ENCODE measurements at regions not wholly inside any gene's neighbourhood (a gene's known extent, or its start where the extent isn't known, plus 50 kb on each side); places are given as distances from the start of the nearest gene placed in this dataset.

DNA sequence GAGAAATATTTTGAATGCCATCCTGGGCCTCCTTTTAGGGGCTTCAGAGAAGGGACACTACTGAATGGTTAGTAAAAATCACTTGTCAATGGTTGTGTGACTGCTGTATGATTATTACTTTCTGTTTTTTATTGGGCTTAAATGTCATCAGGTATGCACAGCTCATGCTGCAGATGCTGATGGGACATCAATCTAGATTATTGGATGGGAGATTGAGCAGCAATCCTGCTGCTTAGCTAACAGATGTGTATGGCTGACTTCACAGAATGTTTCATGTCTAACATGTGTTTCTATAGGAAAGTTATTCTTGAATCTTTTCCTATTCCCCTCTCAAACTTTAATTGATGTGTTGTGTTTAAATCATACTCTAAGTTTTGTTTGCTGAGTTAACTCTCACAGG is 166.8 kb downstream of the RMST start:
- TF ChIP-seq, protein P1, sequence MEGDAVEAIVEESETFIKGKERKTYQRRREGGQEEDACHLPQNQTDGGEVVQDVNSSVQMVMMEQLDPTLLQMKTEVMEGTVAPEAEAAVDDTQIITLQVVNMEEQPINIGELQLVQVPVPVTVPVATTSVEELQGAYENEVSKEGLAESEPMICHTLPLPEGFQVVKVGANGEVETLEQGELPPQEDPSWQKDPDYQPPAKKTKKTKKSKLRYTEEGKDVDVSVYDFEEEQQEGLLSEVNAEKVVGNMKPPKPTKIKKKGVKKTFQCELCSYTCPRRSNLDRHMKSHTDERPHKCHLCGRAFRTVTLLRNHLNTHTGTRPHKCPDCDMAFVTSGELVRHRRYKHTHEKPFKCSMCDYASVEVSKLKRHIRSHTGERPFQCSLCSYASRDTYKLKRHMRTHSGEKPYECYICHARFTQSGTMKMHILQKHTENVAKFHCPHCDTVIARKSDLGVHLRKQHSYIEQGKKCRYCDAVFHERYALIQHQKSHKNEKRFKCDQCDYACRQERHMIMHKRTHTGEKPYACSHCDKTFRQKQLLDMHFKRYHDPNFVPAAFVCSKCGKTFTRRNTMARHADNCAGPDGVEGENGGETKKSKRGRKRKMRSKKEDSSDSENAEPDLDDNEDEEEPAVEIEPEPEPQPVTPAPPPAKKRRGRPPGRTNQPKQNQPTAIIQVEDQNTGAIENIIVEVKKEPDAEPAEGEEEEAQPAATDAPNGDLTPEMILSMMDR (IDR thresholded peaks at IDR 0.05 in 2 of 3, conservative IDR thresholded peaks at IDR 0.05 in 1 of 3; ENCODE audit: insufficient read depth in 2 of 3, low read depth in 1 of 3, low read length in 3 of 3), result no peak
- TF ChIP-seq, protein P2, sequence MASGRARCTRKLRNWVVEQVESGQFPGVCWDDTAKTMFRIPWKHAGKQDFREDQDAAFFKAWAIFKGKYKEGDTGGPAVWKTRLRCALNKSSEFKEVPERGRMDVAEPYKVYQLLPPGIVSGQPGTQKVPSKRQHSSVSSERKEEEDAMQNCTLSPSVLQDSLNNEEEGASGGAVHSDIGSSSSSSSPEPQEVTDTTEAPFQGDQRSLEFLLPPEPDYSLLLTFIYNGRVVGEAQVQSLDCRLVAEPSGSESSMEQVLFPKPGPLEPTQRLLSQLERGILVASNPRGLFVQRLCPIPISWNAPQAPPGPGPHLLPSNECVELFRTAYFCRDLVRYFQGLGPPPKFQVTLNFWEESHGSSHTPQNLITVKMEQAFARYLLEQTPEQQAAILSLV (tag; IDR thresholded peaks at IDR 0.05), result no peak
- TF ChIP-seq CEBPB (tag; IDR thresholded peaks at IDR 0.05) (no peak), POLR2AphosphoS5 (IDR thresholded peaks at IDR 0.05; ENCODE audit: control insufficient read depth, insufficient read depth, low read depth, low read length) (no peak), SRF (CRISPR knock-in tag; IDR thresholded peaks at IDR 0.05) (no peak), ZNF263 (CRISPR knock-in tag; IDR thresholded peaks at IDR 0.05; ENCODE audit: borderline replicate concordance) (no peak), CHCHD3 (CRISPR knock-in tag; IDR thresholded peaks at IDR 0.05) (no peak), EP300 (IDR thresholded peaks at IDR 0.05; ENCODE audit: low read length) (no peak), RBM14 (IDR thresholded peaks at IDR 0.05; ENCODE audit: borderline replicate concordance, insufficient read depth, low read depth, low read length) (no peak)
- TF ChIP-seq, protein P3, sequence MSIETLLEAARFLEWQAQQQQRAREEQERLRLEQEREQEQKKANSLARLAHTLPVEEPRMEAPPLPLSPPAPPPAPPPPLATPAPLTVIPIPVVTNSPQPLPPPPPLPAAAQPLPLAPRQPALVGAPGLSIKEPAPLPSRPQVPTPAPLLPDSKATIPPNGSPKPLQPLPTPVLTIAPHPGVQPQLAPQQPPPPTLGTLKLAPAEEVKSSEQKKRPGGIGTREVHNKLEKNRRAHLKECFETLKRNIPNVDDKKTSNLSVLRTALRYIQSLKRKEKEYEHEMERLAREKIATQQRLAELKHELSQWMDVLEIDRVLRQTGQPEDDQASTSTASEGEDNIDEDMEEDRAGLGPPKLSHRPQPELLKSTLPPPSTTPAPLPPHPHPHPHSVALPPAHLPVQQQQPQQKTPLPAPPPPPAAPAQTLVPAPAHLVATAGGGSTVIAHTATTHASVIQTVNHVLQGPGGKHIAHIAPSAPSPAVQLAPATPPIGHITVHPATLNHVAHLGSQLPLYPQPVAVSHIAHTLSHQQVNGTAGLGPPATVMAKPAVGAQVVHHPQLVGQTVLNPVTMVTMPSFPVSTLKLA (conservative IDR thresholded peaks at IDR 0.05), result no peak
- TF ChIP-seq, protein P4, sequence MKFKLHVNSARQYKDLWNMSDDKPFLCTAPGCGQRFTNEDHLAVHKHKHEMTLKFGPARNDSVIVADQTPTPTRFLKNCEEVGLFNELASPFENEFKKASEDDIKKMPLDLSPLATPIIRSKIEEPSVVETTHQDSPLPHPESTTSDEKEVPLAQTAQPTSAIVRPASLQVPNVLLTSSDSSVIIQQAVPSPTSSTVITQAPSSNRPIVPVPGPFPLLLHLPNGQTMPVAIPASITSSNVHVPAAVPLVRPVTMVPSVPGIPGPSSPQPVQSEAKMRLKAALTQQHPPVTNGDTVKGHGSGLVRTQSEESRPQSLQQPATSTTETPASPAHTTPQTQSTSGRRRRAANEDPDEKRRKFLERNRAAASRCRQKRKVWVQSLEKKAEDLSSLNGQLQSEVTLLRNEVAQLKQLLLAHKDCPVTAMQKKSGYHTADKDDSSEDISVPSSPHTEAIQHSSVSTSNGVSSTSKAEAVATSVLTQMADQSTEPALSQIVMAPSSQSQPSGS (CRISPR knock-in tag; IDR thresholded peaks at IDR 0.05), result no peak
- TF ChIP-seq, protein P5, sequence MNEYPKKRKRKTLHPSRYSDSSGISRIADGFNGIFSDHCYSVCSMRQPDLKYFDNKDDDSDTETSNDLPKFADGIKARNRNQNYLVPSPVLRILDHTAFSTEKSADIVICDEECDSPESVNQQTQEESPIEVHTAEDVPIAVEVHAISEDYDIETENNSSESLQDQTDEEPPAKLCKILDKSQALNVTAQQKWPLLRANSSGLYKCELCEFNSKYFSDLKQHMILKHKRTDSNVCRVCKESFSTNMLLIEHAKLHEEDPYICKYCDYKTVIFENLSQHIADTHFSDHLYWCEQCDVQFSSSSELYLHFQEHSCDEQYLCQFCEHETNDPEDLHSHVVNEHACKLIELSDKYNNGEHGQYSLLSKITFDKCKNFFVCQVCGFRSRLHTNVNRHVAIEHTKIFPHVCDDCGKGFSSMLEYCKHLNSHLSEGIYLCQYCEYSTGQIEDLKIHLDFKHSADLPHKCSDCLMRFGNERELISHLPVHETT (CRISPR knock-in tag; conservative IDR thresholded peaks at IDR 0.05 in 1 of 2, IDR thresholded peaks at IDR 0.05 in 1 of 2), result no peak

All from K562 (cell line).